ENCODE measurements at regions not wholly inside any gene's neighbourhood (a gene's known extent, or its start where the extent isn't known, plus 50 kb on each side); places are given as distances from the start of the nearest gene placed in this dataset.

DNA sequence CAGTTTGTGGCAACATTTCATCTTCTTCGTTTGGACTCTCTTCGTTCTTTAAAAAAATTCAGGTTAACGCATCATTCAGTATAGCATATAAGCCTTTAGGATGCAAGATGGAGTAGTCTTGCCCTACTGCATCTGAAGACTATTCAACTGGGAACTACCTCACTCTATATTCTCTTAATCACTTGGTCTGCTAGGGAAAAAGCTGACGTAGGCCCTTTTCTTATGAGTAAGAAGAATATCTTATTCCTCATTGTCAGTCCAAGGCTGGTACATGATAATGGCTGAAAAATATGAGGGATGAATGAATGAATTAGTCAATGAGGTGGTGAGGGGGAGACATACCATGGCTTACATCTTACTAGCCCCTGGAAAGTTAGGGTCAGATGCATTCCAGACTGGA, 294.2 kb downstream of the GPATCH2 start:
- TF ChIP-seq, protein P1, sequence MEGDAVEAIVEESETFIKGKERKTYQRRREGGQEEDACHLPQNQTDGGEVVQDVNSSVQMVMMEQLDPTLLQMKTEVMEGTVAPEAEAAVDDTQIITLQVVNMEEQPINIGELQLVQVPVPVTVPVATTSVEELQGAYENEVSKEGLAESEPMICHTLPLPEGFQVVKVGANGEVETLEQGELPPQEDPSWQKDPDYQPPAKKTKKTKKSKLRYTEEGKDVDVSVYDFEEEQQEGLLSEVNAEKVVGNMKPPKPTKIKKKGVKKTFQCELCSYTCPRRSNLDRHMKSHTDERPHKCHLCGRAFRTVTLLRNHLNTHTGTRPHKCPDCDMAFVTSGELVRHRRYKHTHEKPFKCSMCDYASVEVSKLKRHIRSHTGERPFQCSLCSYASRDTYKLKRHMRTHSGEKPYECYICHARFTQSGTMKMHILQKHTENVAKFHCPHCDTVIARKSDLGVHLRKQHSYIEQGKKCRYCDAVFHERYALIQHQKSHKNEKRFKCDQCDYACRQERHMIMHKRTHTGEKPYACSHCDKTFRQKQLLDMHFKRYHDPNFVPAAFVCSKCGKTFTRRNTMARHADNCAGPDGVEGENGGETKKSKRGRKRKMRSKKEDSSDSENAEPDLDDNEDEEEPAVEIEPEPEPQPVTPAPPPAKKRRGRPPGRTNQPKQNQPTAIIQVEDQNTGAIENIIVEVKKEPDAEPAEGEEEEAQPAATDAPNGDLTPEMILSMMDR (conservative IDR thresholded peaks at IDR 0.05 in 1 of 2, IDR thresholded peaks at IDR 0.05 in 1 of 2; ENCODE audit: low read depth in 1 of 2, low read length in 2 of 2): no peak
- TF ChIP-seq EZH2 (IDR thresholded peaks at IDR 0.05; ENCODE audit: low read length, missing control alignments): no peak

Measured in fibroblast of lung (primary cell).